Tibial artery (tissue), 4 donors: ENCODE measurements at regions not wholly inside any gene's neighbourhood (a gene's known extent, or its start where the extent isn't known, plus 50 kb on each side); places are given as distances from the start of the nearest gene placed in this dataset.

Experiments
- DNase-seq, 2 donors: peaks; one replicate each; pipeline ENCODE4 v3.0.0-alpha.2; 2019
- H3K27ac ChIP-seq, 2 donors: fragments of 200-600 bp; sonication (generic) in 1 of 2; 1 replicate in 1 of 2; 2 replicates in 1 of 2; pipeline ENCODE4 v1.5.1; 2018 to 2019; ENCODE audit warnings: mild to moderate bottlenecking in 1 of 2
- H3K27me3 ChIP-seq, 2 donors: fragments of 200-600 bp; sonication (generic) in 1 of 2; one replicate each; pipeline versions ENCODE4 v1.5.1 to v1.6.0; 2016 to 2019
- H3K36me3 ChIP-seq, 3 donors: fragments of 200-600 bp; sonication (generic) in 2 of 3; one replicate each; pipeline ENCODE4 v1.5.1; 2016 to 2019; ENCODE audit warnings: mild to moderate bottlenecking in 2 of 3
- H3K4me1 ChIP-seq, 4 donors: fragments of 200-600 bp; sonication (generic) in 2 of 4; 1 replicate in 3 of 4; 2 replicates in 1 of 4; pipeline ENCODE4 v1.5.1; 2016 to 2019
- H3K4me3 ChIP-seq, 2 donors: fragments of 200-600 bp; sonication (generic) in 1 of 2; 1 replicate in 1 of 2; 2 replicates in 1 of 2; pipeline ENCODE4 v1.5.1; 2018 to 2019; ENCODE audit warnings: mild to moderate bottlenecking in 2 of 2
- H3K9me3 ChIP-seq, 3 donors: fragments of 200-600 bp; sonication (generic) in 1 of 3; one replicate each; pipeline ENCODE4 v1.5.1; 2016 to 2019
- CTCF ChIP-seq, 2 experiments: fragments of 200-600 bp in 1 of 2; fragments of 450-650 bp in 1 of 2; IDR thresholded peaks; one replicate each; pipeline ENCODE4 v1.5.1; 2017 to 2019; ENCODE audit warnings: antibody characterized with exemption in 2 of 2, mild to moderate bottlenecking in 1 of 2, moderate library complexity in 1 of 2
- intact Hi-C: fragments of 100-400 bp; cut with DNase I; formaldehyde crosslinking; loops from one replicate; pipeline ENCODE4 v1.15.0; 2023; ENCODE audit warnings: low total_unique reads

GRCh38 chr2:186949726-186950256 lies 100.8 kb upstream of the ZSWIM2 start:
- Histone ChIP-seq H3K36me3 (no peaks in the 10 kb centered on the region), H3K9me3 (no peaks in the 10 kb centered on the region), H3K27ac (no peak overlapping the region), H3K4me1 (peaks cover 0 to 15% (median 2%) of the 10 kb centered on the region in 4 donors), H3K27me3 (no peaks in the 10 kb centered on the region), H3K4me3 (no peak overlapping the region)
- TF ChIP-seq CTCF (IDR thresholded peaks at IDR 0.05): no peak
- peak in 1 of 2 donors; percentile 43 for DNase-seq
- intact Hi-C loops: no loop called here

GRCh38 chr2:186947516-186947915 lies 98.5 kb upstream of the ZSWIM2 start:
- Histone ChIP-seq H3K4me3 (no peak overlapping the region), H3K27me3 (no peaks in the 10 kb centered on the region), H3K27ac (no peak overlapping the region), H3K9me3 (no peaks in the 10 kb centered on the region), H3K4me1 (peaks cover 0 to 15% (median 2%) of the 10 kb centered on the region in 4 donors), H3K36me3 (no peaks in the 10 kb centered on the region)
- no peak for DNase-seq
- TF ChIP-seq CTCF (IDR thresholded peaks at IDR 0.05): no peak
- intact Hi-C loops: no loop called here

- no peak overlapping the region for H3K27ac ChIP-seq
- H3K4me3 ChIP-seq: no peak overlapping the region
- H3K9me3 ChIP-seq: no peaks in the 10 kb centered on the region
- H3K27me3 ChIP-seq: no peaks in the 10 kb centered on the region
- no peak for TF ChIP-seq CTCF (IDR thresholded peaks at IDR 0.05)
- H3K4me1 ChIP-seq: peaks cover 0 to 13% (median 2%) of the 10 kb centered on the region in 4 donors
- no peak for DNase-seq
- intact Hi-C loops: no loop called here
- no peaks in the 10 kb centered on the region for H3K36me3 ChIP-seq
Observed at GRCh38 chr2:186946896-186947467, 98.0 kb upstream of the ZSWIM2 start.

GRCh38 chr2:186941853-186942252 lies 92.9 kb upstream of the ZSWIM2 start:
- no peaks in the 10 kb centered on the region for H3K36me3 ChIP-seq
- intact Hi-C loops: no loop called here
- no peak for TF ChIP-seq CTCF (IDR thresholded peaks at IDR 0.05)
- DNase-seq: no peak
- H3K4me1 ChIP-seq: no peaks in the 10 kb centered on the region
- no peak overlapping the region for H3K27ac ChIP-seq
- H3K27me3 ChIP-seq: no peaks in the 10 kb centered on the region
- no peaks in the 10 kb centered on the region for H3K9me3 ChIP-seq
- H3K4me3 ChIP-seq: no peak overlapping the region

GRCh38 chr2:186940463-186940862 lies 91.5 kb upstream of the ZSWIM2 start:
- H3K4me1 ChIP-seq: no peaks in the 10 kb centered on the region
- H3K4me3 ChIP-seq: no peak overlapping the region
- no peaks in the 10 kb centered on the region for H3K27me3 ChIP-seq
- H3K9me3 ChIP-seq: no peaks in the 10 kb centered on the region
- H3K27ac ChIP-seq: no peak overlapping the region
- no peak for DNase-seq
- no peak for TF ChIP-seq CTCF (IDR thresholded peaks at IDR 0.05)
- H3K36me3 ChIP-seq: no peaks in the 10 kb centered on the region
- intact Hi-C loops: no loop called here

- no peak overlapping the region for H3K4me3 ChIP-seq
- intact Hi-C loops: no loop called here
- no peak for DNase-seq
- H3K27me3 ChIP-seq: no peaks in the 10 kb centered on the region
- no peaks in the 10 kb centered on the region for H3K9me3 ChIP-seq
- no peaks in the 10 kb centered on the region for H3K36me3 ChIP-seq
- TF ChIP-seq CTCF (IDR thresholded peaks at IDR 0.05): no peak
- no peaks in the 10 kb centered on the region for H3K4me1 ChIP-seq
- no peak overlapping the region for H3K27ac ChIP-seq
Observed at GRCh38 chr2:186934420-186934819, 85.5 kb upstream of the ZSWIM2 start.
